ENCODE measurements at regions not wholly inside any gene's neighbourhood (a gene's known extent, or its start where the extent isn't known, plus 50 kb on each side); places are given as distances from the start of the nearest gene placed in this dataset.

- TF ChIP-seq, protein P1, sequence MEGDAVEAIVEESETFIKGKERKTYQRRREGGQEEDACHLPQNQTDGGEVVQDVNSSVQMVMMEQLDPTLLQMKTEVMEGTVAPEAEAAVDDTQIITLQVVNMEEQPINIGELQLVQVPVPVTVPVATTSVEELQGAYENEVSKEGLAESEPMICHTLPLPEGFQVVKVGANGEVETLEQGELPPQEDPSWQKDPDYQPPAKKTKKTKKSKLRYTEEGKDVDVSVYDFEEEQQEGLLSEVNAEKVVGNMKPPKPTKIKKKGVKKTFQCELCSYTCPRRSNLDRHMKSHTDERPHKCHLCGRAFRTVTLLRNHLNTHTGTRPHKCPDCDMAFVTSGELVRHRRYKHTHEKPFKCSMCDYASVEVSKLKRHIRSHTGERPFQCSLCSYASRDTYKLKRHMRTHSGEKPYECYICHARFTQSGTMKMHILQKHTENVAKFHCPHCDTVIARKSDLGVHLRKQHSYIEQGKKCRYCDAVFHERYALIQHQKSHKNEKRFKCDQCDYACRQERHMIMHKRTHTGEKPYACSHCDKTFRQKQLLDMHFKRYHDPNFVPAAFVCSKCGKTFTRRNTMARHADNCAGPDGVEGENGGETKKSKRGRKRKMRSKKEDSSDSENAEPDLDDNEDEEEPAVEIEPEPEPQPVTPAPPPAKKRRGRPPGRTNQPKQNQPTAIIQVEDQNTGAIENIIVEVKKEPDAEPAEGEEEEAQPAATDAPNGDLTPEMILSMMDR (IDR thresholded peaks at IDR 0.05; ENCODE audit: low read length), result no peak
- TF ChIP-seq EZH2 (optimal IDR thresholded peaks at IDR 0.05; ENCODE audit: low read depth, low read length) (no peak), EZH2phosphoT487 (IDR thresholded peaks at IDR 0.05; ENCODE audit: low read length) (no peak)
These were observed 277.4 kb upstream of the JAG1 start for GRCh38 chr20:10951216-10951615.
